Stomach smooth muscle (tissue), 2 donors: ENCODE measurements at regions not wholly inside any gene's neighbourhood (a gene's known extent, or its start where the extent isn't known, plus 50 kb on each side); places are given as distances from the start of the nearest gene placed in this dataset.
"Not testable (repeated sequence)": the region's sequence is repeated elsewhere in the genome, so short reads cannot be mapped to it uniquely, and the experiment has no call there.

Experiments
- H3K27ac ChIP-seq: one replicate; pipeline ENCODE4 v1.7.0; 2013; ENCODE audit warnings: mild to moderate bottlenecking, low read length, inconsistent platforms
- H3K27me3 ChIP-seq, 2 donors: one replicate each; pipeline ENCODE4 v1.7.0; 2013; ENCODE audit warnings: low read length in 2 of 2; ENCODE audit not compliant: insufficient read depth in 2 of 2, control insufficient read depth in 1 of 2
- H3K36me3 ChIP-seq, 2 donors: one replicate each; pipeline ENCODE4 v1.7.0; 2013; ENCODE audit warnings: low read length in 2 of 2; ENCODE audit not compliant: control insufficient read depth in 2 of 2, insufficient read depth in 2 of 2
- H3K4me1 ChIP-seq: one replicate; pipeline ENCODE4 v1.7.0; 2013; ENCODE audit warnings: low read length; ENCODE audit not compliant: control insufficient read depth, insufficient read depth
- H3K4me3 ChIP-seq, 2 donors: one replicate each; pipeline ENCODE4 v1.7.0; 2013; ENCODE audit warnings: low read length in 2 of 2
- H3K9ac ChIP-seq, 2 donors: one replicate each; pipeline ENCODE4 v1.7.0; 2013; ENCODE audit warnings: low read length in 2 of 2, mild to moderate bottlenecking in 1 of 2
- H3K9me3 ChIP-seq, 2 donors: one replicate each; pipeline ENCODE4 v1.7.0; 2013; ENCODE audit warnings: low read length in 2 of 2; ENCODE audit not compliant: control insufficient read depth in 2 of 2
- donor health status: healthy.
- donor health status: Pancreatic carcinoma.

DNA sequence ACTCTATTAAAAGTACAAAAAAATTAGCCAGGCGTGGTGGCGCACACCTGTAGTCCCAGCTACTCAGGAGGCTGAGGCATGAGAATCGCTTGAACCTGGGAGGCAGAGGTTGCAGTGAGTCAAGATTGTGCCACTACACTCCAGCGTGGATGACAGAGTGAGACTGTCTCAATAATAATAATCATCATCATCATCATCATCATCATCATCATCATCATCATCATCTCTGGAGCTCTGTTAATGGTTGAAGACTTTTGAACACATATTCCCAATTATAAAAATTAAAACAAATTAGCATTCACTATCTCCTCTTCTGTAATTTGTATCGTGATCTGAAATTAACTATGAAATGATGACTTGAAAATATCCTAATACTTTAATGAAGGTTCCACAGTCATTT, 327.8 kb upstream of the TANK start:
- not testable (repeated sequence) for H3K4me1 ChIP-seq, H3K9ac ChIP-seq, H3K27me3 ChIP-seq, H3K36me3 ChIP-seq, H3K27ac ChIP-seq, H3K4me3 ChIP-seq, H3K9me3 ChIP-seq

DNA sequence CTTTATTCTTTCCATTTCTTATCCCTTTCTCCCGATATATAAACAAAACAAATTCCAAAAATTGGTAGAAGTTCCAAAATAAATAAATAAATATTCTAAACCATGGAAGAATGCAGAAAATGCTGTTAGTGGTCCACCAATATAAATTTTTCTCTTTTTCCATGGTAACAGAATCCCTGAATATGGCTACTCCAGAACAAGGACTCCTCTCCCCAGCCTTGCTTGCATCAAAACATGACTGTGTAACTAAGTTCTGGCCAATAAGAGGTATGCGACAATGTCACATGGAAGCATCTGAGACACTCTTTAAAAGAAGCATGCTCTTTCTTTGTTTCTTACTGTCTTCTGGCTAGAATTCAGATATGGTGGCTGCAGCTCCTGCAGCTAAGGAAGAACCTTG, 325.1 kb upstream of the TANK start:
- Histone ChIP-seq H3K36me3 (no peaks in the 10 kb centered on the region), H3K27ac (no peak overlapping the region), H3K4me3 (no peak overlapping the region), H3K27me3 (no peaks in the 10 kb centered on the region), H3K9ac (no peak overlapping the region), H3K9me3 (no peaks in the 10 kb centered on the region), H3K4me1 (no peaks in the 10 kb centered on the region)

DNA sequence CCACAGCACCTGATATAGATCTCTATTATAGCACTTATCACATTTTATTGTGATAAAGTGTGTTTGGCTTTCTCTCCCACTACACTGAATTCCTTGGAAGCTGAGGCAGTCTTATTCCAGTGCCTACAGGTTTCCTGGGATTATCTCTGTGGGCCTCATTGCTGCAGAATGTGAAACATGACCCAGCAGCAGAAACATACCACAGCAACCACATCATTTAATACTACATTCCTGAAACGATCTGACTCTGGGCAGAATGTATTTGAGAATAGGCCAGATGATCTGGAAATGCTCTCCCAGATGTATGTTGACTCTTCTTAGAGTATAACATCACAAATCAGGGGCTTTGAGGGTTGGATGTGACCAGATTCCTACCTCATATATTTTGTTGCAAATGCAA, 323.5 kb upstream of the TANK start:
- H3K9ac ChIP-seq, result no peak overlapping the region
- H3K4me1 ChIP-seq, result no peaks in the 10 kb centered on the region
- H3K9me3 ChIP-seq, result no peaks in the 10 kb centered on the region
- no peak overlapping the region for H3K27ac ChIP-seq
- H3K36me3 ChIP-seq, result no peaks in the 10 kb centered on the region
- no peaks in the 10 kb centered on the region for H3K27me3 ChIP-seq
- no peak overlapping the region for H3K4me3 ChIP-seq

DNA sequence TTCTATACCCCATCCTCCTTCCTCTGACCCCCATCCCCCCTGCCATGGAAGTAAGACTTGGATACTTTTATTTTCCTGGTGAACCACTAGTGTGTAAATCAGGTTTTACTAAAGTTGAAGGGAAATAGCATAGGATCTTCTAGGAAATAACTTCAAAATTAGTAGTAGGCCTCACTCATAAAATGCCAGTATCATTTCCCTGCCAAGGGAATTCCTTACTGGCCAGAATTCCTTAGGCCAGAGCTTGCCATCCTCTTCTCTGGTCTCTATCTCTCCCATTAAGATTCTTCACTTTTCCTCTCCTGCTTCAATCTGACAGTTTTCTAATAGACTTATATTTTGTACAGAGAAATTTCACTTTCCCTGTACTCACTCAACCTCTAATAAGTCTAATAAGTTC, 322.8 kb upstream of the TANK start:
- H3K4me1 ChIP-seq, result no peaks in the 10 kb centered on the region
- H3K4me3 ChIP-seq, result no peak overlapping the region
- H3K9me3 ChIP-seq, result no peaks in the 10 kb centered on the region
- no peaks in the 10 kb centered on the region for H3K27me3 ChIP-seq
- H3K9ac ChIP-seq, result no peak overlapping the region
- H3K36me3 ChIP-seq, result no peaks in the 10 kb centered on the region
- no peak overlapping the region for H3K27ac ChIP-seq

DNA sequence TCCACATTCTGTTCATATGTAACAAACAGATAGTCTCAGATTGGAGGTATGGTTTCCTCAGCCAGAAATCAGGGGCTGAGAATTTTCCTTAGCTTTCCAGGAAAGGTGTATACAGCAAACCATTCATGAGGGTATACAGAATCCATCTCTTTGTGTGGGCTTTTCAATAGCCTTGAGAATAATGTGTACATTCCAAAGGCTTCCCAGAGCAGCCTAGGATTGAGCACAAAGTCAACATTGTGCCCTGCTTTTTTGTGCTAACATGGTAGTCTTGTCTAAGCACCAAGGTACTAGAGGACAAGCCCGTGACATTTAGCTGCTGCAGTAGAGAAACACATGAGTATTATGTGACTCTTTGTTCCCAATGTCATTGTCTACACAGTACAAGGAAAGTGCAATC, 322.1 kb upstream of the TANK start:
- Histone ChIP-seq H3K4me3 (no peak overlapping the region), H3K9me3 (no peaks in the 10 kb centered on the region), H3K36me3 (no peaks in the 10 kb centered on the region)

DNA sequence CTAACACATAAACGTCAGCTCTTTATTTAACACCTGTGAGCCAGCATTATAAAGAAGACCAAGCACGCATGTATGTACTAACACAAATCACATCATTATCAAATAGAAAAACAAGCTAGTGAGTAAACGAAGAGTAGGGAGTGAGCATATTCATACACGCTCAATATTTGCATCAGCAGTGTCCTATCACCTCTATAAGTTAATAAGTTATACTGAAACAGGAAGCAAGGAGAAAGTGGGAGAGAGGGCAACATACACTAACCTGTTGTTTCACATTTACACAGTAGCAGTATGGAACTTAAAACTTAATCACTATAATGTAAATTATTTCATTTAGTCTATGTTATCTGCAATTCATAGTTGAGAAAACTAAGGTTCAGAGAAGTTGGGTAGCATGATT, 321.5 kb upstream of the TANK start:
- no peaks in the 10 kb centered on the region for H3K9me3 ChIP-seq
- no peaks in the 10 kb centered on the region for H3K27me3 ChIP-seq
- no peak overlapping the region for H3K27ac ChIP-seq
- H3K4me3 ChIP-seq, result no peak overlapping the region
- H3K9ac ChIP-seq, result no peak overlapping the region
- no peaks in the 10 kb centered on the region for H3K36me3 ChIP-seq
- no peaks in the 10 kb centered on the region for H3K4me1 ChIP-seq

More for the DNA sequence above, 322.1 kb upstream of the TANK start:
- Histone ChIP-seq H3K4me1 (no peaks in the 10 kb centered on the region), H3K27ac (no peak overlapping the region), H3K27me3 (no peaks in the 10 kb centered on the region), H3K9ac (no peak overlapping the region)

DNA sequence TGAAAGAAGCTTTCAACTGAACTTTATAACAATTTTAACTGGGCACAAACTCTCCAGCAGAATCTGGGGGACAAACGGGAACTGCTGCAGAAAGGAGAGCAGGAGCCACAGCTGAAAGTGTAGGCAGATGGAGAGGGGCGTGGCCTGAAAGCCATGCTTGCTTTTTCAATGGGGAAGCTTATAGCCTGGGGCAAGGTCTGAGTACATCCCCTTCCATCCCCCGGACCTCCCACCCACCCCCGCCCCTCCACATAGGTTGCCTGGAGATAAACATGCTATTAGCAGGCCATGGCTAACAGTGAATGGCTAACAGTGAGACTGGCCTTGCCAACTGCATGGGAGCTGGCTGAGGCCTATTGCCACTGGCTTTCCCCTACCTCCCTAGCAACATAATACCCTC, 317.9 kb upstream of the TANK start:
- Histone ChIP-seq H3K9ac (no peak overlapping the region), H3K27ac (no peak overlapping the region), H3K9me3 (peaks cover 0 to 3% of the 10 kb centered on the region in 2 donors), H3K4me3 (no peak overlapping the region), H3K4me1 (no peaks in the 10 kb centered on the region), H3K36me3 (no peaks in the 10 kb centered on the region), H3K27me3 (no peaks in the 10 kb centered on the region)

DNA sequence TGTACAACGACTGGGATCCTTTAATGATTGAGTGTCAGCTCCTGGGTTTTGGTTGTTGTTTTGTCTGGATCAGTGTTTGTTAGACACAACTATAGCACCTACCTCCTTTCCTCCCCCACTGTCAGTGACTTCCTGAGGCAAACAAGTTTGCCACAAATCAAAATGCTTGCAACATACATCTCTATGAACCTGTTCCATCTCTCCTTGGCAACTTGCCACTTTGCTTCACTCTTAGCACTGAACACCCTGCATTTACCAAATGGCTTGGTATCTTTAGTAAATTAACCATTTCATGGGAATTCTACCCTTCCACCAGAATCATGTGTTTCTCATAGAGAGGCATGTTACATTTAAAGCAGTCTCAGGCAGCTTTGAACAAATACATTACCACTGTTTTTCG, 301.1 kb upstream of the TANK start:
- no peak overlapping the region for H3K27ac ChIP-seq
- no peaks in the 10 kb centered on the region for H3K36me3 ChIP-seq
- H3K9me3 ChIP-seq, result no peaks in the 10 kb centered on the region
- no peak overlapping the region for H3K9ac ChIP-seq
- no peaks in the 10 kb centered on the region for H3K27me3 ChIP-seq
- H3K4me3 ChIP-seq, result no peak overlapping the region
- H3K4me1 ChIP-seq, result no peaks in the 10 kb centered on the region

DNA sequence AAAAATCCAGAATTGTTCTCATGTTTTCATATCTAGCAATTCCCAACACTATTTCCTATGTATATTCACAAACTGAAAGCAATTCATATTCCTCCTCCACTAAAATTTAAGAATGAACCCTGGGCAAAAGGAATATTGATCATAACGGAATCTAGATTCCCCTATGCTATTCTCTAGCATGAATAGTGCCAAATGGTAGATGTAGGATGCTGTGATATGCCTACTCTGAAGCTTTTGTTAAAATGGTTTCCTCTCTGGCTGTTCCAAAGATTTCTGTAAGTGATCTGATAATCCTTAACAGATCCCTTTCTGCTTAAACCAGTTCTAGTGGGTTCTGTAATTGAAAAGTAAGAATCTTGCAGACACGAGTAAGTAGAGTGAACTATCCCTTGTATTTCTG, 298.0 kb upstream of the TANK start:
- Histone ChIP-seq H3K9ac (no peak overlapping the region), H3K27ac (no peak overlapping the region), H3K27me3 (no peaks in the 10 kb centered on the region), H3K4me3 (no peak overlapping the region), H3K36me3 (no peaks in the 10 kb centered on the region), H3K4me1 (no peaks in the 10 kb centered on the region), H3K9me3 (no peaks in the 10 kb centered on the region)

DNA sequence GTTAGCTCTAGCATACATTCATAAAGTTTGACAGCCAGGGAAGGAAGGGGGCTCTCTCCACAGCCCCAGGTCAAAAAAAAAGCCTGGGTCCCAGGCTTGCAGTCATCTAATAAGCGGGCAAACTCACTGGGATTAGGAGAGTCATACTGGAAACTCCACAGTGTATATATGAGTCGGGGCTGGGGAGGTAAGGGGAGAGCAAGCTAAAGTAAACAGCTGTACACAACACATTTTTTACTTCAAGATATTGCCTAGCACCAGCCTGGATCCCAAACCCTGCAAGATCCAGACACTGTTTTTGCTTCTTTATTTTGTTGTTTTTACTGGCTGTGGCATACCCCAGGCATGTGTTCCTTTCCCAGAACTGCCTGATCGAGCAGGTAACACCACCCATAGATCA, 291.3 kb upstream of the TANK start:
- Histone ChIP-seq H3K9ac (no peak overlapping the region), H3K4me3 (no peak overlapping the region), H3K9me3 (no peaks in the 10 kb centered on the region), H3K4me1 (no peaks in the 10 kb centered on the region), H3K27ac (peak overlapping the region; percentile 6), H3K36me3 (no peaks in the 10 kb centered on the region), H3K27me3 (no peaks in the 10 kb centered on the region)

DNA sequence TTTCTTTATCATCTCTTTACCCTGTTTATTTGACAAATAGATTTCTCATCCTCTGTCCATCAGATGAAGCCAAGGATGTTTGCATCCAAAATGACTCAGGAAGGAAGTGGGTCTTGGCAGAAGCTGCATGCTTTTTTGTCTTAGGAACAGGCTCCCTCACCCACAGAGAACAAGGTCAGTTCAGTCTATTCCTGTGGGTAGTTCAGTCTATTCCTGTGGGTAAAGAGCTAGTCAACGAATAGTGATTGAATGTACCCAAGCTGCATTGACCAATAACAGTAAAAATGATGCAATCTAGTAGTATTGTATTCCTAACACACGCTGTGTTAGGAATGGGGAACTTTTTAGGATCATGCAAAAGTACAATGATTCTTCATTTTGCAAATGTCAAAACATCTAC, 290.8 kb upstream of the TANK start:
- Histone ChIP-seq H3K4me1 (no peaks in the 10 kb centered on the region), H3K4me3 (no peak overlapping the region), H3K27me3 (no peaks in the 10 kb centered on the region), H3K36me3 (no peaks in the 10 kb centered on the region), H3K27ac (no peak overlapping the region), H3K9ac (no peak overlapping the region), H3K9me3 (no peaks in the 10 kb centered on the region)
